Activated T-helper 1 cell treated with Interleukin-2 at 50 U/mL for 16 hours (primary cell): ENCODE measurements at regions not wholly inside any gene's neighbourhood (a gene's known extent, or its start where the extent isn't known, plus 50 kb on each side); places are given as distances from the start of the nearest gene placed in this dataset.
"Not testable (repeated sequence)": the region's sequence is repeated elsewhere in the genome, so short reads cannot be mapped to it uniquely, and the experiment has no call there.

Source experiments
- DNase-seq: peaks from one replicate; pipeline ENCODE4 v3.0.0-alpha.2; 2020; ENCODE audit warnings: low read depth

DNA sequence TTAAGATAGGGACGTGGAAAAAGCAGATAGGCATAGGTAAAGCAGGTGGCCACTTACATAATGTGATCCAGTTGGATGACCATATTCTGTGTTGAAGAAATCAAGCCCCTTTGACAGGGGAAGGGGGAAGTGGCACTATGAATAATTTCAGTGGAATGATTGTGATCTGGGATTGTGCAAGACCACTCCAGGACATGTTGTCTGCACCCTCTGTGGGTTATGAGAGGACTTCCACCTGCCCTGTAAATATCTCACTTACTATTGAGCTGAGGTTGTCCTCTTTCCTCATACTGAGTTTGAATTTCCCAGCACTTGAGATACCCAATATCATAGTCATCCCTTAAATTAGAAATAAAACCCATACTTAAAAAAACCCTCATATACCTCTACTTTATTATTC is 220.7 kb downstream of the IRS1 start:
- no peak for DNase-seq

DNA sequence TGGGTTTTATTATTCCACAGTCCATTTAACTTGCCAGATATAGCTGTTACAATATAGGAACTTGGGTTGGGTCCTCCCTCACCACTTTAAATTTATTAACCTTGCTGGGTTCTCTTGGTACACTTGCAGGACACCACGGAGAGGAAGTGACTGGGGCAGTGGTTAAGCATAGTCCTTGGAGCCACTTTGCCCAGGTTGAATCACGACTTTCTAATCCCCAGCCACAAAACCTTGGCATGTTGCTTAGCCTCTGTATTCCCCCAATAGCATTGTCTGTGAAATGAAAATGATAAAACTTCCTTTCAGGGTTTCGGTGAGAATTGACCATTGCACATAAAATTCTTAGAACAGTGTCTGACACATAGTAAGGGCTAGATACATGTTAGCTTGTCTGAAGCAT is 221.2 kb downstream of the IRS1 start:
- DNase-seq = no peak

DNA sequence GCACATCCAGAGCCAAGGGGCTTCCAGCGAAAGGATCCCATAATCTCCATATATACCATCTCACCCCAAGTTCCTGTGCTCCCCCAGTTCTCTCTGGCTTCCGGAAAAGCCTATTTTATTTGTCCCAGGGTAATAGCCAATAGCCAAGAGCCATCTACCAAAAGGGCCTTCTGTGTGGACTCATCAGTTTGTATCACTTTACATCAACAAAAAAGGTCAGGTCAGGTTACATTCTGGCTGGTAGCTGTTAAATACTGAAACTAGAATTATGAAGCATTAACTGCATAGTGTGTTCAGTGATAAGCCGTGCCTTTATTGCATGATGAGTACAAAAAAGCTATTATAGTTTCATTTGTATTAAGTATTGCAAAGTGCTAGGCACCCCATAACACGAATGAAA is 223.7 kb downstream of the IRS1 start:
- no peak for DNase-seq

DNA sequence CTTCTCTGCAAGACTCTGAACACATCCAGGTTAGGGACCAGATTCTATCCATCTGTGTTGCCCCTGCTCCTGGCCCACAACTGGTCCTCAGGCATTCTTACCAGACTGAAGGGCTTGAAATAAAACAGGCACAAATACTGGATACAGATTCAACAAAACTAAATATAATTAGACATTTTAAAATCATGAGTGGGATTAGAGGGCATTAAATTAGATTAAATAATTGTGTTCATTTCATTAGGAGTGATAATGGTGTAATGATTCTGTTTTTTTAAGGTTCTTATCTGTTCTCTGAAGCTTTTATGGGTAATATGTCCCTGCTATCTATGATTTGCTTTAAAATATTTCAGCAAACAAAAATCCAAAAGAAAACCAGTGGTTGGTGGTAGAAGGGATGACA is 226.5 kb downstream of the IRS1 start:
- DNase-seq = no peak

DNA sequence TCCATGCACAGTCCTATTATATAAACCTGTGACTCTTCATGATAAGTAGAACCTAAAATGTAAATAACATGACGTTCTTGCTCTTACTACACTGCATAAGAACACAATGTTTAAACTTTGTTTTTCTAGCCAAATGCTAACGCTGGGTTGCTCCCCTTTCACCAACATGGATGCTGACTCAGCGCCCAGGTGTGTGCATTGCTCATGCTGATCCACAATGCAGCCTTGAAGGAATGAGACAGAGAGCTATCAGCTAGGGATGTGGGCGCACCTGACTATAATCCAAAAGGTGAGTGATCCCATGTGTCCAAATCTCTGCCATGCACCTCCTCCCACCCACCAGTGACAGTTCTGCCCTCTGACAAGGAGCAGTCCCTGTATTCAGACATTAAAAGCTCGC is 235.0 kb downstream of the IRS1 start:
- DNase-seq = no peak

DNA sequence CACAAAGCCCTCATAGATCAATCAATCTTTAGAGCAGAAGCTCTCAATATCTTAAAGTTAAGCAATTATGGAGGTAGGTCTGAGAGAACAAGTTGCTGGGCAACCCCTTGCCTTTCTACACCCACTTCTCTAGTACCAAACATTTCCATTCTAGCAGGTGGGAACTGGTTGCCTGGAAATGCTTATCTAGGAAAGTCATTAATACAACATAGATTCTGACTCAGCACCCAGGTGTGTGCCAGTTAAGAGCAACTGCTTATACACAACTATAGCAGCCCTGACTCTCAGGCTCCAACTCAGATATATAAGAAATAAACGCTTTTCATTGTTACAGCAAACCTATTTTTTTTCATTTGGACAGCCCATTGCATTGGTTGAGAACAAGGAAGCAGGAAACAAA is 237.7 kb downstream of the IRS1 start:
- DNase-seq = no peak

DNA sequence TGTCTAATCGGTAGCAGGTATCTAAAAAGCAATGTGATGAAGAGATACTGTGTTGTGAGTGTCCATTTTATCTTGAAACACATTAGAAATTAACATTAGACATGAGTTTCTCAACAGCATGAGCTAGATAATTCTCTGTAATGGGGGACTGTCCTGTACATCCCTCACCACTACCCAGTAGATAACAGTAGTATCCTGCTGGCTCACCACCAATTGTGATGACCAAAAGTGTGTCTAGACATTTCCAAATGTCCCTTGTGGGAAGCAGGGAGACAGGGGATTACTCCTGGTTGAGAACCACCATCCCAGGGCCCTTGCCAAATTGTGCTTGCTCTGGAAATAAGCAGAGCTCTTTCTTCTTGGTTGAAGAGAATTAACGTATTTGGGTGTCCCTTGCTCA is 239.3 kb downstream of the IRS1 start:
- no peak for DNase-seq

DNA sequence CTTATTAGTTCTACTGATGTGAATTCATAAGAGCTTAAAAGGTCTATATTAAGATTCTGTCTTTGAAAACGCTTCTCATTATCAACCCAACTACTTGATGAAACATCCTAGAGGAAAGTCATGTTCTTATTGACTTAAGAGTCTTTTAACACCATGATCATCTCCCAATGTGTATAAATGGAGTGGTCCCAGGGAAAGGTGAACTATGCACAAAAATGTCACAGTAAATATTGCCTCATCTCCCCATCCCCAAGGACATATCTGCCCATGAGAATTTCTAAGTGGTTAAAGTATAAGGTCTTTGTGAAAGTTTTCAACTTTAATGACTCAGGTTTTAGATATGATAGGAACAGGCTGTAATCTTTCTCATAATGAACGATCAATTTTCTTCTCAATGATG is 240.1 kb downstream of the IRS1 start:
- DNase-seq = no peak

DNA sequence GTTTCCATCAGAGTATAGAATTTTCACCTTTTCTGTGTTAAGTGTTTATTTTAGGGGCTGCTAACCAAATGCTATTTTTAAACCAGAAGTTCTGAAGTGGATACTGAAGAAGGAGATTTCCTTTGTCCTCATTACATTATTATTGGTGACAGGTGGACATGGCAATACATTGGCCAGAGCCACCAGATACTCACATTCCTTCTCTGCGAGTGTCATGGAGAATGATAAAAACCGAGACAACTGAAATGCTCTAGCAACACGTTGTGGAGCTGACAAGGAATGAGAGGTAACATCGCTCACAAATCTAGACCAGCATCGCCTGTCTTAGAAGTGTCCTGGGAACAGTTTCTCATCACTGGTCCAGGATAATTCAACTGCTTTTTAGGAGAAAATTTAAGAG is 241.2 kb downstream of the IRS1 start:
- DNase-seq = no peak

DNA sequence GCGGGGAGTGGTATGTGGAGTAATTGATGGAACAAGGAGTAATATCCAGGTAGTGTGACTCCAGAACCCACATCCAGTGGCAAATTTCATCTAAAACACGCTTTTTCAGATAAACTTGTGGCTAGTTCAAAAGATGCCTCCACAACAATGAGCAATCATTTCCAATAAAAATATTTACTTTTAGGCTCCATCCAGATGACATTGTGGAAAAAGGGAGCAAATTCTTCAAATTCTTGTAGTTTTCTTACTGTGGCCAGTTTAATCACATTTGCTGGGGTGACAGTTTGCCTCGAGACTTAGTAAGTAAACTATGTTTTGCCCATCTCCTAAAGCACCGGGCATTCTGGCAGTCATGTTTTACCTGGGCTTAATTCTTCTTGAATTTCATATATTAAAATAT is 243.6 kb downstream of the IRS1 start:
- no peak for DNase-seq

DNA sequence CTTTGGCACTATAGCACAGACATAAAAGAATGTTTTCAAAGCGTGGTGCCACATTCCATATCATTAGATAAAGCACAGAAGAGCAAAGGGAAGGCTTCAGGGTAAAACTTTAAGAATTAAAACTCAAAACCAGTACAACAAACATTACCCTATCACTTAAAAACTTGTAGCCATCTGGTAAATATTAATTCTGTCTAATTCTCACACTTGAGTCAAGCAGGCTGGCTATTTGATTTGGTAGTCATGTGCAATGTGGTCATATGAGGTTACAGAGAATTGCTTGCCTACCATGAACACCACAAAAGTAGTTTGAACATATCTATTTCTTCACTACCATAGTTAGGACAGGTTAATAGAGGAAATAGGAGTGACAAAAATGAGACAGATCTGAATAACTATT is 244.9 kb downstream of the IRS1 start:
- DNase-seq = no peak

DNA sequence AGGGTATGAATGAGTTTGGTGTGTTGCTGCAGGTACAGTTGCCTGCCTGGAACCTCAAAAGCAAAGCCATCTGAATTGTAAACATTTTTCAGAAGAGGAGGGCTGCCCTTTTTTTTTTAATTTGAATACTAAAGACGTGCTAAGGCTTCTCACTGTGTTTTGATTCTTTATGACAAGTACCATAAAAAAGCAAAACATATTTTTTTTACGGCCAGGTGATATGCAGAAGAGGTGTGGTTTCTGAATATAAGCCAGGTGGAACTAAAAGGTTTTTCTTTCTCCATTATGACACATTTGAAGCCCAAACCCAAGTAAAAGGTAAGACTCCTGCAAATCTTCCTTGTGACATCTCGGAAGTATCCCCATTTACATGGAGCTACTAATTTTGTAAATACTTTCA is 246.3 kb downstream of the IRS1 start:
- no peak for DNase-seq

DNA sequence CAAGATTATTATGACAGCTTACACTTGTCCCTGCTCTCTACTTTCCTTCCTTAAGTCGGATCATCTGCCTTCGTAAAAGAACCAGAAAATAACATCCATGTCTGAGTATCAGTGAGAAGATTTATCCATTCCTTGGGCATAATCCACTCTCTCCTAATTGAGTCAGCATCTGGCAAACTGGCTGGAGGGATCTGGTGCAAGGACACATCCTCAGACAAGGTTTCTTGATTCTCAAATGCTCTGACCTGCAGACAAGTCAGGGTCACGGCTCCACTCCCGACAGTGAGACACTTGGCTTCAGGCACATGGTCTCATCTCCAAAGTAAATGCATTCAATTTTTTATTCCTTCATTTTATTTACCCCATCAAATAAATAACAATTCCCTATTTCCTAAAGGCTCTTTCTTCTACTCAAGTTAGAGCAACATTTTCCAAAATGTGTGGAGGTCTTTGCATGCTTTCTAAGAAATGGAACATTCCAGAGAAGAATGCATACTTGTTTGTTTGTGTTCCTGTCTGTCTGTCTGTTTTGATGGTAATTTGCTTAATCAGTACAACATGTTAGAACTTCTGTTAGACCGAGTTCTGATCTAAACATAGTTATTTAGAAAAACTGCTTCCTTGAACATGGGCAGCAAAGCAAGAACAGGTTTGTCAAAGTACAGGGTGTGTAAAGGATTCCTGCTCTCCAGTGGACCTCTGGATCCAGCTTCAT is 246.9 kb downstream of the IRS1 start:
- DNase-seq = no peak

DNA sequence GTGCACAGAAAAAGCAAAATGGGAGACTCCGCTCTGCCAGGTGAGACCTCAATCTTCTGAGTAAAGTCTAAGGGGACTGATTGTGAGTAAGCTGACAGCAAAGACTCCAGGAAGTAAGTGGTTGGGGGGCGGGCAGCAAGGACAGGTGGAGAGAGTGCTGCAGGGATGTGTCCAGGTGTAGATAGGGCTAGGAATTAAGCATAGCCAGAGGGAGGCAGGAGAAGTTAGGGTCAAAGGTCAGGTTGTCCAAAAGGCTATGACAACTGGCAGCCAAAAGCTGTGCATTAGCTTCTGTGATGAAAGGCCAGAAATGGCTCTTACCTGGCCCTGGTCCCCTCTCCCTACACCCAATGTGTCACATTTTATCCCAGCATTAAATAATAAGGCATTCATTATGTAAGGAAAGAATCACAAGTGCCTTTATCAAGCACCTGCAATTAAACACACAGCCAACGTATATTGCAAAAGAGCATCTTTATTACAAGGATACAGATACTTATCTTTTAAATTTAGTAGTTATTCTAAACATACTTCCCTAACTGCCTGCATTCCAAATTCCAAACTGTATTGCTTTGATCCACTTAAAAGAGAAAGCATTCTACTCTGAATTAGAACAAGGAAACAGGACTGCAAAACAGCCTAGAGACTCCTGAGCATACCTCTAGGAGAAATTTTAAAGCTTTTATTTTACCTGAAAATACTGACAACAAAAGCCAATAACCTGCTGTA is 247.9 kb downstream of the IRS1 start:
- no peak for DNase-seq

DNA sequence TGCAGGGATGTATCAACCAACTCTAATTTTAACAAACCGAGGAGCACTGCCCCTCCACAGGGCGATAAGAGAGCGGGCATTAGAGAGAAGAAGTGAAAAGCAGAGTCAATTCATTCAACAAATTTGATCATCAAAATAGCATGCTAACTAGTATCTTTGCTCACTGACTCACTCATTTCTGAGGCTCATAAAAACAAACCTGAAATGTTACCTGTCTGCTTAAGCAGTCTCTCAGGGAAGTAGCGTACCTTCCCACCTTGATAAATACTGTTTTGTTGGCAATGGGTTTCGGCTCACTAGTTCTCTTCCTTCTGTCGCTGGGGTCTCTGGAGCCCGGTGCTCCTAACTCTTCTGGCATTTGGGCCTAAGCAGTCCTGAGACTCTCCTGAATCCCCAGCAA is 248.8 kb downstream of the IRS1 start:
- no peak for DNase-seq

DNA sequence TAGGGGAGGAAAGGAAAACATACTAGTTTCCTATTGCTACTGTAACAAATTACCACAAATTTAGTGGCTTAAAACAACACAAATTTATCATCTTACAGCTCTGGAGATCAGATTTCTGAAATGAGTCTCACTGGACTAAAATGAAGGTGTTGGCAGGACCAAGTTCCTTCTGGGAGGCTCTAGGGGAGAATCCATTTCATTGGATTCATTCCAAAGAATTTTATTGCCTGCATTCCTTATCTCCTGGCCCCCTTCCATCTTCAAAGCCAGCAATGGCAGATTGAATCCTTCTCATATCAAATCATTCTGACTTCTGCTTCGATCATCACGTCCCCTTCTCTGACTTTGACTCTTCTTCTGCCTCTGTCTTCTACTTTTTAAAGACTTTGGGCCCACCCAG is 250.9 kb downstream of the IRS1 start:
- DNase-seq = no peak

DNA sequence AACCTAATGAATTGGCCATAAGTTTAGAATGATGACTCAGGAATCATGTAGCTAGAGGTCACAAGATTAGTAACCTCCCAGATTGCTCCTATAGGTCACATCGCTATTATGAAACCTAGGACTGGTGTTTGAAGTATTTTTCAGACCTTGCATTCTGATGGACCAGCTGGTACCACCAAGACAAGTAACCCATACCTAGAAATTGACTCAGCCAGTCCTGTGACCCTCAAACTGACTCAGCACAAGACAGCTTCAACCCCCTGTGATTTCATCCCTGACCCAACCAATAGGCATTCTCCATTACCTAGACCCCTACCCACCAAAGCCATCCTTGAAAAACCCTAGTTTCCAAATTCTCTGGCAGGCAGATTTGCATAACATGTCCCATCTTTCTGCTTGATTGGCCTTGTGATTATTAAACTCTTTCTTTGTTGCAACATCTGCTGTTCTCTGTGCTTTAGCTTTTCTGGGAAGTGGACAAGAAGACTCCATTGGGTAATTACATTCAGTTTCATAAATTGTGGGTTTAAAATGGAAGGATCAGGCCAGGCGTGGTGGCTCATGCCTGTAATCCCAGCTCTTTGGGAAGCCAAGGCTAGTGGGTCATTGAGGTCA is 254.9 kb downstream of the IRS1 start:
- DNase-seq = no peak

DNA sequence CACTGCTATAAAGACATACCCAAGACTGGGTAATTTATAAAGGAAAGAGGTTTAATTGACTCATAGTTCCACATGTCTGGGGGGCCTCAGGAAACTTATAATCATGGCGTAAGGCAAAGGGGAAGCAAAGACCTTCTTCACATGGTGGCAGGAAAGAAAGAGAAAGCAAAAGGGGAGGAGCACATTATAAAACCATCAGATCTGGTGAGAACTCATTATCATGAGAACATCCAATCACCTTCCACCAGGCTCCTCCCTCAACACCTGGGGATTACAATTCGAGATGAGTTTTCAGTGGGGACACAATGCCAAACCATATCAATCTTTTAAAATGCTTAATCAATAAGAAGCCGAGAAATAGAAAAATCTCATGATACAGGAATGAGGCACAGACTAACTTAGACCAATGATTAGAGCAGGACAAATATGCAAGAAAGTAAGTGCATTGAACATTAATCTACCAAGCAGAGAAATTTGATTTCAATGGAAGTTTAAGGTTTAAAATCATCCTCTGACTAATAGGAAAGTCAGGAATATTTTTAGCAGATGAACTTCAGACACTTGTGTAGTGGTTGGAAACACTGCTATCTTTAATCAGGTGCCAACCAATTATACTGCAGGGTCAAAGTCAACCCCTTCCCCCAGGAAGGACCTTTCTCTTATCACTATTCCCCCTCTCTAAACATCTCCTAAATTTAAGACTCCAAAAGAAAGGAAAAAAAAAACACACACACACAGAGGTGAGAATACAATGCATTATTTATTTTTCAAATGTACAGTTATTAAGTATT is 259.2 kb downstream of the IRS1 start:
- no peak for DNase-seq

DNA sequence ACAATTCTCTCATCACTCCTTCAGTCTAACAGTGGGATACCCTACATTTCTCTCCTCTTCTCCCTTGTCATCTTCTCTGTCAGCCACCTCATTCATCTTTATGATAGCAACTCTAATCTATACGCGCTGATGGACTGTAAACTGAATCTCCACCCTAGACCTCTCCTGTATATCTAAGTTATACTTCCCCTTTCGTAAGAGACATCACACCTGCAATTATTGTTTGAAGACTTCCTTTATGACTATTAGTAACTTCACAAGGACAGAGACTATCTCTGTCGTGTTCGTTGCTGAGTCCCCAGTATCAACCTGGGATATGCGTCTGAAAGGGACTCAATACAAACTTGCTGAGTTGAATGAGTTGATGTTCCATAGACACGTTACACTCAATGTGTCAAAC is 263.2 kb downstream of the IRS1 start:
- no peak for DNase-seq

DNA sequence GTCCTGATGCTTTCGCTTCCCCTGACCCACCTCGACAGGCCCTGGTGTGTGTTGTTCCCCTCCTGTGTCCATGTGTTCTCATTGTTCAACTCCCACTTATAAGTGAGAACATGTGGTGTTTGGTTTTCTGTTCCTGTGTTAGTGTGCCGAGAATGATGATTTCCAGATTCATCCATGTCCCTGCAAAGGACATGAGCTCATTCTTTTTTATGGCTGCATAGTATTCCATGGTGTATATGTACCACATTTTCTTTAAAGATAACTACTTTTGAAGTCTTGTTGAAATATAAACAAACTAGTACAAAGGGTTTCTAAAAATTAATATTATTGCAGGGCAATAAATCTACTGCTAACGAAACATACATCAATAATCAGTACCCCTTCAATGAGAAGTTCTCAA is 266.6 kb downstream of the IRS1 start:
- not testable (repeated sequence) for DNase-seq

DNA sequence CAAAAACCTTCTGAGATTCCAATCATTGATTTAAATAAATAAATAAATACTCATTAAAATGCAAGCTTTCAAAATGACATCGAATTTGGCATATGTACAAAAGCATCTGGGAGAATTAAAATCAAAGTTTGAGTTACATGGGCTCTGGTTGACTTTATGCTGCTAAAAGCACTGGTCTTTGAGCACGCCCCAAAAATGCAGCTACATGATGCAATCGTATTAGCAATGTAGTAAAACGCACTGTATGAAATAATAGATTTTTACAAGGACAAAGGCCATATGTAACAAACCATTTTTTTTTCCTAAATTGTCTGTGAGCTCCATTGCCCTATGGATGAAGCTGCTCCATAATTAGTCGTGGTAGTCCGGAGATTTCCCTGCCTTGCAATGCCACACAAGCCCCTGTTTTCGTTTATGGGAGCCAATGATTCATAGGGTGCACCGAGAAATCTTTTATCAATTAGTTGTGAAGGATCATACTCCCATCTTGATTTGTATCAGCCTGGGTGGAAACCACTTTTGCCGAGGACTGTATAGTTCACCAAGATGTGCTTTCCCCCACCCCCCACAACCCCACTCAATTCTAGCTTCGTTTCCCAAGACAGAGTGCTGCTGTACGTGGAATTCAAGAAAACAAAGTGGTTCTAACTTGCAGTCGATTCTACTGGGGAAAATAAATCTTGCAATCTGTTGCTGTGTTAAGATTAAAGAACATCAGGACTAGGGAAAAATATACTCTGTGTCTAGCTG is 268.4 kb downstream of the IRS1 start:
- DNase-seq = no peak

DNA sequence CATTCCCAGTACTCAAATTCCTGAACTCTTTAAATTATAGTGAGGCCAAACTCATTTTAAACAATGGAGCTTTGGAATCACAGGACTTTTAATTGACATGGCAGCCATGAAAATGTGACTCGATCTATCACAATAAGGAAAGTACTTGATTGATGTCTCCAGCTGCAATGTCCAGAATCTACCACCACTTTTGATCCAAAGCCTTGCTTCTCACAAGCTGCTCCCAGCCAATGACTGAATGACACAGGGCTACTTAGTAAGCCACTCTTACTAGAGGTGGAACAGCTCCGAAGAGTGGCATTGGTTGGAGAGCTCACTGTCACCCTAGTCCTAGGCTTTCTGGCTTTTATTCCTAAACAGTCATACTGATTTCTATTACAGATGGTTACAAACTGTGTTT is 270.1 kb downstream of the IRS1 start:
- no peak for DNase-seq
